GM12878 (cell line): ENCODE measurements at regions not wholly inside any gene's neighbourhood (a gene's known extent, or its start where the extent isn't known, plus 50 kb on each side); places are given as distances from the start of the nearest gene placed in this dataset.

ENCODE experiments used
- ATAC-seq: fragments of 200-7000 bp; cut with Tn5 transposase; 3 replicates; pipeline ENCODE4 v1.9.1; 2020; ENCODE audit warnings: mild to moderate bottlenecking, moderate library complexity
- BruUV-seq: library from RNA; stranded (reverse); fragments of 400-500 nt; replicated peaks from 2 replicates; lab custom pipeline; 2021; lab: Mats Ljungman, UMichigan
- CTCF ChIA-PET: fragments of 300-600 bp; sonication (Branson Sonifier 250); formaldehyde crosslinking; extraction: SDS; loops from one replicate; lab custom pipeline; 2021; ENCODE audit warnings: inconsistent platforms; lab: Yijun Ruan, JAX
- POLR2A ChIA-PET: fragments of 350-600 bp; formaldehyde crosslinking; extraction: SDS; loops from one replicate; lab custom pipeline; 2021; ENCODE audit warnings: inconsistent platforms; lab: Charles Lee
- RAD21 ChIA-PET: fragments of 300-600 bp; sonication (Branson Sonifier 250); formaldehyde crosslinking; loops from one replicate; lab custom pipeline; 2023; ENCODE audit warnings: antibody characterized with exemption; ENCODE audit not compliant: unreplicated experiment; lab: Charles Lee
- SMC1A ChIA-PET: fragments of 300-600 bp; sonication (Branson Sonifier 250); formaldehyde crosslinking; loops from one replicate; lab custom pipeline; 2023; ENCODE audit not compliant: unreplicated experiment, uncharacterized antibody; lab: Charles Lee
- DNase-seq: peaks from one replicate; pipeline ENCODE4 v3.0.0-alpha.2; 2011; ENCODE audit warnings: low read depth, low spot score
- FAIRE-seq: peaks from 3 replicates; lab custom pipeline; 2011; peaks lifted over from hg19 to GRCh38; lab: Jason Lieb, UNC
- H2AFZ ChIP-seq: 2 replicates; pipeline ENCODE4 v1.6.0; 2011; ENCODE audit warnings: low read depth, low read length, control low read depth; ENCODE audit not compliant: control insufficient read depth
- H3K27ac ChIP-seq: 2 replicates; pipeline ENCODE4 v1.5.1; 2011; ENCODE audit warnings: control low read depth; ENCODE audit not compliant: control insufficient read depth, insufficient read depth
- H3K27me3 ChIP-seq, 2 experiments: replicated peaks in 1 of 2; 2 replicates each; pipeline versions ENCODE4 v1.6.0 to v1.6.1; 2011; ENCODE audit warnings: low read length in 1 of 2; ENCODE audit not compliant: control insufficient read depth in 2 of 2, insufficient read depth in 2 of 2
- H3K36me3 ChIP-seq, 2 experiments: 2 replicates each; pipeline ENCODE4 v1.5.1; 2011; ENCODE audit warnings: low read length in 1 of 2; ENCODE audit not compliant: control insufficient read depth in 2 of 2, insufficient read depth in 2 of 2
- H3K4me1 ChIP-seq: 2 replicates; pipeline ENCODE4 v1.6.1; 2011; ENCODE audit warnings: mild to moderate bottlenecking, low read length, moderate library complexity, mixed read lengths; ENCODE audit not compliant: control insufficient read depth, insufficient read depth
- H3K4me2 ChIP-seq: 2 replicates; pipeline ENCODE4 v1.6.0; 2011; ENCODE audit warnings: control low read depth; ENCODE audit not compliant: control insufficient read depth, insufficient read depth
- H3K4me3 ChIP-seq: fragments of 200-600 bp; sonication (generic); 2 replicates; pipeline ENCODE4 v1.5.1; 2016
- H3K79me2 ChIP-seq: 2 replicates; pipeline ENCODE4 v1.6.0; 2011; ENCODE audit warnings: low read length; ENCODE audit not compliant: control insufficient read depth, insufficient read depth
- H3K9ac ChIP-seq: 2 replicates; pipeline ENCODE4 v1.8.0; 2011; ENCODE audit warnings: low read length, control low read depth, mixed read lengths; ENCODE audit not compliant: control insufficient read depth, insufficient read depth
- H3K9me3 ChIP-seq: replicated peaks from 3 replicates; pipeline ENCODE4 v1.5.1; 2011; ENCODE audit warnings: mild to moderate bottlenecking, low read length; ENCODE audit not compliant: control insufficient read depth, insufficient read depth
- H4K20me1 ChIP-seq: 2 replicates; pipeline ENCODE4 v1.6.0; 2011; ENCODE audit not compliant: control insufficient read depth, insufficient read depth
- ATF2 ChIP-seq: IDR thresholded peaks from 2 replicates; pipeline ENCODE4 v1.6.1; 2012; ENCODE audit warnings: low read length, inconsistent platforms
- CHD1 ChIP-seq: IDR thresholded peaks from 2 replicates; pipeline ENCODE4 v1.6.1; 2012; ENCODE audit warnings: low read depth, low read length, improper control_type of control experiment
- CTCF ChIP-seq, 3 experiments: IDR thresholded peaks in 2 of 3; conservative IDR thresholded peaks in 1 of 3; 2 replicates each; pipeline ENCODE4 v1.5.1; 2011; ENCODE audit warnings: low read depth in 3 of 3, low read length in 3 of 3, mild to moderate bottlenecking in 3 of 3, control low read depth in 2 of 3, moderate library complexity in 2 of 3, inconsistent platforms in 1 of 3, mixed read lengths in 1 of 3; ENCODE audit not compliant: control insufficient read depth in 2 of 3, insufficient read depth in 1 of 3; ENCODE audit errors: extremely low read depth in 1 of 3
- IKZF2 ChIP-seq, 2 experiments: fragments of 450-650 bp; IDR thresholded peaks; 2 replicates each; pipeline ENCODE4 v1.6.1; 2017; ENCODE audit warnings: mild to moderate bottlenecking in 2 of 2, moderate library complexity in 2 of 2
- NFYA ChIP-seq: IDR thresholded peaks from 2 replicates; pipeline ENCODE4 v1.6.1; 2011; ENCODE audit warnings: low read depth, mild to moderate bottlenecking, low read length, improper control_type of control experiment, borderline replicate concordance
- POLR2A ChIP-seq: IDR thresholded peaks from 2 replicates; pipeline ENCODE4 v1.6.1; 2011; ENCODE audit warnings: low read depth, mild to moderate bottlenecking, low read length
- POU2F2 ChIP-seq: IDR thresholded peaks from 3 replicates; pipeline ENCODE4 v1.6.1; 2011; ENCODE audit warnings: low read depth, mild to moderate bottlenecking, low read length, borderline replicate concordance
- SRF ChIP-seq, 2 experiments: IDR thresholded peaks; 2 replicates each; pipeline ENCODE4 v1.6.1; 2011; ENCODE audit warnings: low read depth in 2 of 2, low read length in 2 of 2, mild to moderate bottlenecking in 1 of 2, moderate library complexity in 1 of 2
- YY1 ChIP-seq: IDR thresholded peaks from 2 replicates; pipeline ENCODE4 v1.6.1; 2011; ENCODE audit warnings: low read depth, mild to moderate bottlenecking, low read length
- ZBTB4 ChIP-seq: fragments of 450-650 bp; formaldehyde crosslinking; IDR thresholded peaks from 2 replicates; pipeline ENCODE4 v1.4.0; 2022; ENCODE audit warnings: mild to moderate bottlenecking, moderate library complexity
- ZNF24 ChIP-seq: fragments of 450-650 bp; IDR thresholded peaks from 2 replicates; pipeline ENCODE4 v1.6.1; 2017; ENCODE audit warnings: antibody characterized with exemption, mild to moderate bottlenecking
- ZNF687 ChIP-seq: fragments of 450-650 bp; IDR thresholded peaks from 2 replicates; pipeline ENCODE4 v1.6.1; 2017; ENCODE audit warnings: mild to moderate bottlenecking, moderate library complexity
- WGBS: methylation state at CpG from one replicate; pipeline ENCODE4 v1.1.6; 2016; ENCODE audit warnings: low lambda C conversion rate; ENCODE audit not compliant: insufficient replicate concordance, insufficient coverage; ENCODE audit errors: missing lambda C conversion rate; 5-methylcytosine and 5-hydroxymethylcytosine counted together
- in situ Hi-C: fragments of 300-500 bp; cut with MboI; formaldehyde crosslinking; loops from 9 replicates; pipeline ENCODE4 v1.14.3; 2018; ENCODE audit warnings: mixed read lengths
- intact Hi-C: fragments of 100-400 bp; cut with micrococcal nuclease; formaldehyde crosslinking; loops from one replicate; pipeline ENCODE4 v1.14.2; 2022; ENCODE audit not compliant: unreplicated experiment

- ATAC-seq: peak; percentile 93
- no peak for TF ChIP-seq NFYA
- no peak for TF ChIP-seq YY1
- no peak for TF ChIP-seq CTCF (IDR thresholded peaks at IDR 0.05 in 2 of 3, conservative IDR thresholded peaks at IDR 0.05 in 1 of 3; ENCODE audit: control insufficient read depth in 2 of 3, extremely low read depth in 1 of 3, insufficient read depth in 1 of 3, low read depth in 3 of 3, low read length in 3 of 3)
- no peak for TF ChIP-seq POU2F2
- TF ChIP-seq POLR2A: no peak
- TF ChIP-seq ZNF687: 0 out of 2 replicates have a peak, but pooled peaks have one; percentile 23
- no peak for TF ChIP-seq IKZF2 (IDR thresholded peaks at IDR 0.05)
- TF ChIP-seq ZBTB4 (CRISPR knock-in tag): no peak
- TF ChIP-seq CHD1: no peak
- TF ChIP-seq SRF (IDR thresholded peaks at IDR 0.05; ENCODE audit: low read depth in 2 of 2, low read length in 2 of 2): no peak
- no peak for TF ChIP-seq ZNF24
- TF ChIP-seq ATF2: no peak
These were observed 197.8 kb upstream of the NREP start for GRCh38 chr5:111954516-111955395.

More at GRCh38 chr5:111954516-111955395, 197.8 kb upstream of the NREP start:
- Histone ChIP-seq H3K4me2 (peak overlapping the region; percentile 62), H4K20me1 (no peaks in the 10 kb centered on the region), H3K27me3 (no peaks in the 10 kb centered on the region), H3K79me2 (no peaks in the 10 kb centered on the region), H3K4me1 (peaks cover 4% of the 10 kb centered on the region; the same call in 1 of the 2 replicates), H2AFZ (peak overlapping the region; percentile 89), H3K9me3 (no peaks in the 10 kb centered on the region; the same call in 2 of the 3 replicates), H3K27ac (peak overlapping the region; percentile 41; the same call in 1 of the 2 replicates), H3K9ac (no peak overlapping the region; the same call in none of the 2 replicates), H3K4me3 (no peak overlapping the region), H3K36me3 (no peaks in the 10 kb centered on the region)
- SMC1A ChIA-PET: interaction anchor here (0.8 to 1.6 kb wide), 10 partner anchors 9 to 192 kb away, joined by 3 to 5 read pairs (median 3); no protein-coding TSS in a partner anchor
- peak; percentile 28 for DNase-seq
- intact Hi-C loops (no loop called here), in situ Hi-C loops (no loop called here)
- BruUV-seq: no TSS peak
- POLR2A ChIA-PET: interaction anchor here (0.9 kb wide), 1 partner anchor 12 kb away, joined by 3 read pairs; no protein-coding TSS in a partner anchor
- RAD21 ChIA-PET: no interaction called here
- no peak for FAIRE-seq
- CTCF ChIA-PET: interaction anchor here (0.6 kb wide), 1 partner anchor 156 kb away, joined by 4 read pairs; no protein-coding TSS in a partner anchor
- 15% methylated on average over 3 of the region's 3 CpGs for WGBS
